ENCODE measurements at regions not wholly inside any gene's neighbourhood (a gene's known extent, or its start where the extent isn't known, plus 50 kb on each side); places are given as distances from the start of the nearest gene placed in this dataset.

- Histone ChIP-seq H3K4me1 (replicated peaks in 1 of 2) (no peaks in the 10 kb centered on the region), H3K4me3 (no peak overlapping the region), H3K27ac (no peak overlapping the region)
- in situ Hi-C loops (cut with MboI; ENCODE audit: low pct_unique_long_range_greater_than_20kb in 2 of 9, low sequenced_read_pairs in 9 of 9, unreplicated experiment in 9 of 9) = no loop called here
- 5 to 100% (median 80%) methylated on average over 1 to 3 of the region's 3 CpGs; no CpG with 5 or more reads in 3 of the 10 experiments for WGBS, 10 experiments
- ATAC-seq (replicated peaks in 6 of 8) = peak in 1 of 8 experiments; percentile 52
Measured at GRCh38 chr11:44670794-44671193, 56.0 kb upstream of the TSPAN18 start.

DNA sequence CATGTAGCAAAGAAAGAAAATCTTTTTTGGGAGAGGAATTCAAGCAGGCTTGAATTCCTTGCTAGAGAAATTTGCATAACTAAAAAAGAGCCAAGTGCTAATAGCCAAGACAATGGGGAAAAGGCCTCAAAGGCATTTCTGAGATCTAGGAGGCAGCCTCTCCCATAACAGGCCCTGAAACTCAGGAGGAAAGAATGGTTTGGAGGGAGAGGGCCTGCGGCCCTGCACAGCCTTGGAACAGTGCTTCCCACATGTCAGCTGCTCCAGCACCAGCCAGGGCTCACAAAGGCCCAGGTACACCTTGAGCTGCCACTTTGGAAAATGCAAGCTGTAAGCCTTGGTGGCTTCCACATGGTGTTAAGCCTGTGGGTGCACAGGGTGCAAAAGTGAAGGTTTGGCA is 55.5 kb upstream of the TSPAN18 start:
- Histone ChIP-seq H3K4me1 (replicated peaks in 1 of 2) (no peaks in the 10 kb centered on the region), H3K4me3 (no peak overlapping the region), H3K27ac (no peak overlapping the region)
- in situ Hi-C loops (cut with MboI; ENCODE audit: low pct_unique_long_range_greater_than_20kb in 2 of 9, low sequenced_read_pairs in 9 of 9, unreplicated experiment in 9 of 9) = no loop called here
- WGBS, 10 experiments = 0 to 75% (median 0%) methylated on average over 1 of the region's 1 CpG; no CpG with 5 or more reads in 6 of the 10 experiments
- peak in 3 of 8 experiments; percentile 20 to 35 (median 33) for ATAC-seq (replicated peaks in 6 of 8)

DNA sequence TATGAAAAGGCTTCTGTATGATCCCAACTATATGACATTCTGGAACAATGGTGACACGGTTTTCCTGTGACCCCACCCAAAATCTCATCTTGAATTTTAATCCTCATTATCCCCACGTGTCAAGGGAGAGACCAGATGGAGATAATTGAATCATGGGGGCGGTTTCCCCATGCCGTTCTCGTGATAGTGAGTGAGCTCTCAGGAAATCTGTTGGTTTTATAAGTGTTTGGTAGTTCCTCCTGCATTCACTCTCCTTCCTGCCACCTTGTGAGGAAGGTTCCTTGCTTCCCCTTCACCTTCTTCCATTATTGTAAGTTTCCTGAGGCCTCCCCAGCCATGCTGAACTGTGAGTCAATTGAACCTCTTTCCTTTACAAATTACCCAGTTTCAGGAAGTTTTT is 53.1 kb upstream of the TSPAN18 start:
- H3K27ac ChIP-seq = no peak overlapping the region
- 0 to 100% (median 56%) methylated on average over 1 to 4 of the region's 5 CpGs; no CpG with 5 or more reads in 5 of the 10 experiments for WGBS, 10 experiments
- in situ Hi-C loops (cut with MboI; ENCODE audit: low pct_unique_long_range_greater_than_20kb in 2 of 9, low sequenced_read_pairs in 9 of 9, unreplicated experiment in 9 of 9) = no loop called here
- H3K4me1 ChIP-seq (replicated peaks in 1 of 2) = no peaks in the 10 kb centered on the region
- ATAC-seq (replicated peaks in 6 of 8) = peak in 3 of 8 experiments; percentile 11 to 77 (median 21)
- no peak overlapping the region for H3K4me3 ChIP-seq

- H3K4me3 ChIP-seq = no peak overlapping the region
- ATAC-seq (replicated peaks in 6 of 8) = no peak
- H3K27ac ChIP-seq = no peak overlapping the region
- WGBS, 10 experiments = 19 to 100% (median 75%) methylated on average over 1 to 5 of the region's 5 CpGs
- in situ Hi-C loops (cut with MboI; ENCODE audit: low pct_unique_long_range_greater_than_20kb in 2 of 9, low sequenced_read_pairs in 9 of 9, unreplicated experiment in 9 of 9) = no loop called here
- no peaks in the 10 kb centered on the region for H3K4me1 ChIP-seq (replicated peaks in 1 of 2)
Measured at GRCh38 chr11:44674809-44675208, 52.0 kb upstream of the TSPAN18 start.

DNA sequence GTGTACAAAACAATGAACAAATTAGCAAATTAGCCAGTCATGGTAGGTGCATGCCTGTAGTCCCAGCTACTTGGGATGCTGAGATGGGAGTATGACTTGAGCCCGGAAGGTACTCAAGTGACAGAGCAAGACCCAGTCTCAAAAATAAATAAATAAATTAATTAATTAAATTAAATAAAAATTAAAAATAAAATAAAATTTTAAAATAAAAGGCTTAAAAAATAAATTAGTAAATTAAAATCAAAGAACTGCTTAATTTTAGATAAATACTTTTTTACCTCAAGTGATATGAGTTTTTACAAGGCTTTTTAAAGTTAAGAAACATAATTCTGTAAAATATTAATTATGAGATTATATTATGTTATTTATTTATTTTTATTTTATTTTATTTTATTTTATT is 50.9 kb upstream of the TSPAN18 start:
- Histone ChIP-seq H3K4me3 (no peak overlapping the region), H3K27ac (no peak overlapping the region), H3K4me1 (replicated peaks in 1 of 2) (no peaks in the 10 kb centered on the region)
- ATAC-seq (replicated peaks in 6 of 8) = no peak
- 75 to 100% (median 96%) methylated on average over 1 of the region's 1 CpG; no CpG with 5 or more reads in 1 of the 10 experiments for WGBS, 10 experiments
- in situ Hi-C loops (cut with MboI; ENCODE audit: low pct_unique_long_range_greater_than_20kb in 2 of 9, low sequenced_read_pairs in 9 of 9, unreplicated experiment in 9 of 9) = no loop called here

All from motor neuron (in vitro differentiated cells).